ENCODE measurements at regions not wholly inside any gene's neighbourhood (a gene's known extent, or its start where the extent isn't known, plus 50 kb on each side); places are given as distances from the start of the nearest gene placed in this dataset.

- Histone ChIP-seq H3K4me3 (ENCODE audit: low read depth, low read length) (no peak overlapping the region), H3K36me3 (ENCODE audit: insufficient read depth, low read length) (no peaks in the 10 kb centered on the region), H3K27ac (ENCODE audit: low read depth, low read length) (no peak overlapping the region), H2AFZ (ENCODE audit: low read length, unreplicated experiment) (no peak overlapping the region), H3K27me3 (ENCODE audit: insufficient read depth, low read length) (no peaks in the 10 kb centered on the region), H3K79me2 (ENCODE audit: control insufficient read depth, insufficient read depth, low read length, unreplicated experiment) (no peaks in the 10 kb centered on the region), H3K4me1 (ENCODE audit: control insufficient read depth, insufficient read depth, low read length, unreplicated experiment) (peaks cover 4% of the 10 kb centered on the region)
Measured at GRCh38 chr12:46682148-46682547, 143.6 kb downstream of the SLC38A4 start.

- no peak overlapping the region for H3K27ac ChIP-seq (ENCODE audit: low read depth, low read length)
- H2AFZ ChIP-seq (ENCODE audit: low read length, unreplicated experiment): no peak overlapping the region
- no peak overlapping the region for H3K4me3 ChIP-seq (ENCODE audit: low read depth, low read length)
- peaks cover 17% of the 10 kb centered on the region for H3K4me1 ChIP-seq (ENCODE audit: control insufficient read depth, insufficient read depth, low read length, unreplicated experiment)
- H3K27me3 ChIP-seq (ENCODE audit: insufficient read depth, low read length): no peaks in the 10 kb centered on the region
- H3K79me2 ChIP-seq (ENCODE audit: control insufficient read depth, insufficient read depth, low read length, unreplicated experiment): no peaks in the 10 kb centered on the region
- no peaks in the 10 kb centered on the region for H3K36me3 ChIP-seq (ENCODE audit: insufficient read depth, low read length)
Measured at GRCh38 chr12:46680506-46680905, 145.3 kb downstream of the SLC38A4 start.

GRCh38 chr12:46679754-46680153 is 146.0 kb downstream of the SLC38A4 start:
- Histone ChIP-seq H3K36me3 (ENCODE audit: insufficient read depth, low read length) (no peaks in the 10 kb centered on the region), H3K4me3 (ENCODE audit: low read depth, low read length) (no peak overlapping the region), H3K4me1 (ENCODE audit: control insufficient read depth, insufficient read depth, low read length, unreplicated experiment) (peaks cover 23% of the 10 kb centered on the region), H3K27ac (ENCODE audit: low read depth, low read length) (no peak overlapping the region), H2AFZ (ENCODE audit: low read length, unreplicated experiment) (no peak overlapping the region), H3K27me3 (ENCODE audit: insufficient read depth, low read length) (no peaks in the 10 kb centered on the region), H3K79me2 (ENCODE audit: control insufficient read depth, insufficient read depth, low read length, unreplicated experiment) (no peaks in the 10 kb centered on the region)

GRCh38 chr12:46678426-46678825 is 147.4 kb downstream of the SLC38A4 start:
- Histone ChIP-seq H3K27ac (ENCODE audit: low read depth, low read length) (no peak overlapping the region), H3K4me1 (ENCODE audit: control insufficient read depth, insufficient read depth, low read length, unreplicated experiment) (peaks cover 33% of the 10 kb centered on the region), H3K27me3 (ENCODE audit: insufficient read depth, low read length) (no peaks in the 10 kb centered on the region), H3K36me3 (ENCODE audit: insufficient read depth, low read length) (no peaks in the 10 kb centered on the region), H3K79me2 (ENCODE audit: control insufficient read depth, insufficient read depth, low read length, unreplicated experiment) (no peaks in the 10 kb centered on the region), H2AFZ (ENCODE audit: low read length, unreplicated experiment) (no peak overlapping the region), H3K4me3 (ENCODE audit: low read depth, low read length) (no peak overlapping the region)

GRCh38 chr12:46677749-46678148 is 148.0 kb downstream of the SLC38A4 start:
- Histone ChIP-seq H2AFZ (ENCODE audit: low read length, unreplicated experiment) (no peak overlapping the region), H3K4me3 (ENCODE audit: low read depth, low read length) (no peak overlapping the region), H3K27me3 (ENCODE audit: insufficient read depth, low read length) (no peaks in the 10 kb centered on the region), H3K79me2 (ENCODE audit: control insufficient read depth, insufficient read depth, low read length, unreplicated experiment) (no peaks in the 10 kb centered on the region), H3K36me3 (ENCODE audit: insufficient read depth, low read length) (no peaks in the 10 kb centered on the region), H3K4me1 (ENCODE audit: control insufficient read depth, insufficient read depth, low read length, unreplicated experiment) (peaks cover 33% of the 10 kb centered on the region), H3K27ac (ENCODE audit: low read depth, low read length) (no peak overlapping the region)

GRCh38 chr12:46676797-46677520 is 148.8 kb downstream of the SLC38A4 start:
- Histone ChIP-seq H3K4me1 (ENCODE audit: control insufficient read depth, insufficient read depth, low read length, unreplicated experiment) (peaks cover 33% of the 10 kb centered on the region), H3K79me2 (ENCODE audit: control insufficient read depth, insufficient read depth, low read length, unreplicated experiment) (no peaks in the 10 kb centered on the region), H3K4me3 (ENCODE audit: low read depth, low read length) (no peak overlapping the region), H2AFZ (ENCODE audit: low read length, unreplicated experiment) (no peak overlapping the region), H3K36me3 (ENCODE audit: insufficient read depth, low read length) (no peaks in the 10 kb centered on the region), H3K27me3 (ENCODE audit: insufficient read depth, low read length) (no peaks in the 10 kb centered on the region), H3K27ac (ENCODE audit: low read depth, low read length) (no peak overlapping the region)

GRCh38 chr12:46676396-46676795 is 149.4 kb downstream of the SLC38A4 start:
- Histone ChIP-seq H2AFZ (ENCODE audit: low read length, unreplicated experiment) (no peak overlapping the region), H3K36me3 (ENCODE audit: insufficient read depth, low read length) (no peaks in the 10 kb centered on the region), H3K27ac (ENCODE audit: low read depth, low read length) (no peak overlapping the region)

GRCh38 chr12:46675736-46676135 is 150.1 kb downstream of the SLC38A4 start:
- Histone ChIP-seq H2AFZ (ENCODE audit: low read length, unreplicated experiment) (peak overlapping the region; percentile 17), H3K27ac (ENCODE audit: low read depth, low read length) (no peak overlapping the region), H3K4me3 (ENCODE audit: low read depth, low read length) (no peak overlapping the region), H3K79me2 (ENCODE audit: control insufficient read depth, insufficient read depth, low read length, unreplicated experiment) (no peaks in the 10 kb centered on the region), H3K4me1 (ENCODE audit: control insufficient read depth, insufficient read depth, low read length, unreplicated experiment) (peaks cover 33% of the 10 kb centered on the region), H3K27me3 (ENCODE audit: insufficient read depth, low read length) (no peaks in the 10 kb centered on the region), H3K36me3 (ENCODE audit: insufficient read depth, low read length) (no peaks in the 10 kb centered on the region)

More at GRCh38 chr12:46676396-46676795, 149.4 kb downstream of the SLC38A4 start:
- Histone ChIP-seq H3K4me3 (ENCODE audit: low read depth, low read length) (no peak overlapping the region), H3K4me1 (ENCODE audit: control insufficient read depth, insufficient read depth, low read length, unreplicated experiment) (peaks cover 33% of the 10 kb centered on the region), H3K27me3 (ENCODE audit: insufficient read depth, low read length) (no peaks in the 10 kb centered on the region), H3K79me2 (ENCODE audit: control insufficient read depth, insufficient read depth, low read length, unreplicated experiment) (no peaks in the 10 kb centered on the region)

GRCh38 chr12:46674800-46675199 is 151.0 kb downstream of the SLC38A4 start:
- peak overlapping the region; percentile 30 for H2AFZ ChIP-seq (ENCODE audit: low read length, unreplicated experiment)
- no peaks in the 10 kb centered on the region for H3K27me3 ChIP-seq (ENCODE audit: insufficient read depth, low read length)
- no peak overlapping the region for H3K4me3 ChIP-seq (ENCODE audit: low read depth, low read length)
- H3K79me2 ChIP-seq (ENCODE audit: control insufficient read depth, insufficient read depth, low read length, unreplicated experiment): no peaks in the 10 kb centered on the region
- 0 out of 2 replicates have a peak overlapping the region, but pooled peaks have one; percentile 13 for H3K27ac ChIP-seq (ENCODE audit: low read depth, low read length)
- peaks cover 33% of the 10 kb centered on the region for H3K4me1 ChIP-seq (ENCODE audit: control insufficient read depth, insufficient read depth, low read length, unreplicated experiment)
- no peaks in the 10 kb centered on the region for H3K36me3 ChIP-seq (ENCODE audit: insufficient read depth, low read length)

GRCh38 chr12:46674129-46674528 is 151.7 kb downstream of the SLC38A4 start:
- Histone ChIP-seq H3K4me3 (ENCODE audit: low read depth, low read length) (no peak overlapping the region), H3K27me3 (ENCODE audit: insufficient read depth, low read length) (no peaks in the 10 kb centered on the region), H3K79me2 (ENCODE audit: control insufficient read depth, insufficient read depth, low read length, unreplicated experiment) (no peaks in the 10 kb centered on the region), H3K4me1 (ENCODE audit: control insufficient read depth, insufficient read depth, low read length, unreplicated experiment) (peaks cover 33% of the 10 kb centered on the region), H2AFZ (ENCODE audit: low read length, unreplicated experiment) (no peak overlapping the region), H3K27ac (ENCODE audit: low read depth, low read length) (no peak overlapping the region), H3K36me3 (ENCODE audit: insufficient read depth, low read length) (no peaks in the 10 kb centered on the region)

GRCh38 chr12:46671102-46671501 is 154.7 kb downstream of the SLC38A4 start:
- Histone ChIP-seq H3K27ac (ENCODE audit: low read depth, low read length) (no peak overlapping the region), H2AFZ (ENCODE audit: low read length, unreplicated experiment) (no peak overlapping the region)

More at GRCh38 chr12:46671102-46671501, 154.7 kb downstream of the SLC38A4 start:
- no peaks in the 10 kb centered on the region for H3K27me3 ChIP-seq (ENCODE audit: insufficient read depth, low read length)
- peaks cover 28% of the 10 kb centered on the region for H3K4me1 ChIP-seq (ENCODE audit: control insufficient read depth, insufficient read depth, low read length, unreplicated experiment)
- no peaks in the 10 kb centered on the region for H3K79me2 ChIP-seq (ENCODE audit: control insufficient read depth, insufficient read depth, low read length, unreplicated experiment)
- no peaks in the 10 kb centered on the region for H3K36me3 ChIP-seq (ENCODE audit: insufficient read depth, low read length)
- H3K4me3 ChIP-seq (ENCODE audit: low read depth, low read length): no peak overlapping the region

All from ACC112 (cell line).